Endometrium (tissue), 2 donors: ENCODE measurements at regions not wholly inside any gene's neighbourhood (a gene's known extent, or its start where the extent isn't known, plus 50 kb on each side); places are given as distances from the start of the nearest gene placed in this dataset.
"Not testable (repeated sequence)": the region's sequence is repeated elsewhere in the genome, so short reads cannot be mapped to it uniquely, and the experiment has no call there.

Experiments used
- FAIRE-seq: peaks from 2 replicates; lab custom pipeline; 2012; peaks lifted over from hg19 to GRCh38; lab: Jason Lieb, UNC
- donor health status: control.
- donor health status: control.

- no peak for FAIRE-seq
Observed at GRCh38 chrX:118257781-118258180, 88.1 kb upstream of the WDR44 start.

- no peak for FAIRE-seq
Observed at GRCh38 chrX:118259213-118259612, 86.7 kb upstream of the WDR44 start.

DNA sequence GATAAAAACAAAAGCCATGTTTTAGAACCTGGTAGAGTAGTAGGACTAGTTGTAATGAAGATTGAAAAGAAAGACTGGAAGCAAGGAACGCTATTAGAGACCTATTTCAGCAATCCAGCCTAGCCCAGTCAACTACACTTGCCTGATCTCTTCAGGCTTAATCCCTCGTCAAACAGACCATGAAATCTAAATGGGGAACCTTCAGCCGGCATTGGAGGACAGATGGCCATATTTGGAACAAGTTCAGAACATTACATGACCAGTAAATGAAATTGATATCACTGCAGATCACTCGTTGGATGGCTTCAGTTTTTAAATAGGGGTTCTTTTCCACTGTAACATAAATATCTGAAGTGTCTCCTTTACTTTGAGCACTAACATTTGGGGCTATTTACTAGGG lies 84.8 kb upstream of the WDR44 start:
- FAIRE-seq: no peak

DNA sequence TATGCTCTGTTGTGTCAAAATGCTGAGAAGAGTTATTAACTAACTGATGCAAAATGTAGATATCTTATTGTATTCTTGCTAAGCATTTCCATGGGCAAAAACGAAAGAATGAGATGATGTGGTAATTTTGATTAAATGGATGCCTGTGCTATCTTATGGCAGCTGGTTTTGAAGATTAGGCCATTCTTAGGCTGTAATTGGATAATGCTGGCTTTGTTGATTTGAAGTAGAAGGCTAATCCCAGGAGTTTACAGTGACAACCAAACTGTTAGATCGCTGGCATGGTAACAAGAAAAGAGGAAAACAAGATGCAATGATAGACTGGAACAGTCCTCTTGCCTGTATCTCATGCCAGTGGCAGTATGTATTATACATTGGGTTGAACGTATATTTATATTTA lies 74.1 kb upstream of the WDR44 start:
- FAIRE-seq: no peak

GRCh38 chrX:118272242-118272641 lies 73.7 kb upstream of the WDR44 start:
- FAIRE-seq: no peak

DNA sequence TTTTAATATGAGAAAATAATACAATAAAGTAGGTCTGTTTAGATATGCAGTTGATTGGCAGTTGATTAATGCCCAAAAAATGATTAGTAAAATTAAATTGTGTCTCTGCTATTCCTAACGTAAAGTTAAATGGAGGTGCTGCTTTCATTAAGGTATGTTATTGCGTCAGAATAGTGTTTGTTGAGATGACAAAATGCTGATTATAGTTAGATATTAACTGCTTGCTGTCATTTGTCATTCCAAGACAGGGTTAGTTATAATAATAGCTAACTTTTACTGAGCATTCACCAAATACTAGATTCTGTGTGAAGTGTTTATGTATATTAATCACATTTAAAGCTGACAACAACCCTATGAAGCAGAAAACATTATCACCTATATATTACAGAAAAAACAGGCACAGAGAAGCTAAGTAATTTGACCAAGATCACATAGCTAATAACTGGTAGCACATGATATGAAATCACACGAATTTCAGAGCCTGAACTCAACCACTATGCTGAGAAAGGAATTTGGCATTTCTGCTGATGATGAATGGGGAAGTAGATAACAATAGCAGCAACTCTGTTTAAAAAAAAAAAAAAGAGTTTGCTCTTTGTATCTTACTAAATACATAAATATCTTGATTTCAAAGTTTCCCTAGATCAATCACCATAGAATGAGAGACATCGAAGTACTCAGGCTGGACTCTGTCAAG lies 59.7 kb upstream of the WDR44 start:
- no peak for FAIRE-seq

- FAIRE-seq: not testable (repeated sequence)
Observed at GRCh38 chrX:118295818-118296217, 50.1 kb upstream of the WDR44 start.
